ENCODE measurements at regions not wholly inside any gene's neighbourhood (a gene's known extent, or its start where the extent isn't known, plus 50 kb on each side); places are given as distances from the start of the nearest gene placed in this dataset.

DNA sequence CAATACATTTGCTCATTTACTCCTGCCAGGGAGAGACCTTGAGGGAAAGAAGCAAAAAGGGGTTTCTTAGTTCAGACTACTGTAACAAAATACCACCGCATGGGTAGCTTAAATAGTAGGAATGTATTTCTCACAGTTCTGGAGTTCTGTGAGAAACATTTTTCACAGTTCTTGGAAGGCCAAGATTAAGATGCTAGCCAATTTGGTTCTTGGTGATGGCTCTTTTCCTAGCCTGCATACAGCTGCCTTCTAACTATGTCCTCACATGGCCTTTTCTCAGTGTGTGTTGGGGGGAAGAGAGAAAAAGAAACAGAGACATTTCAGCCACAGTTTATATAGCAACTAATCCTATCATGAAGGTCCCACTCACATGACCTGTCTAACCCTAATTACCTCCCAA, 1644.7 kb upstream of the C9orf72 start:
- Mint-ChIP-seq H3K27me3 (ENCODE audit: insufficient read depth, low read depth) (peaks cover 30% of the 10 kb centered on the region), H3K9me3 (no peaks in the 10 kb centered on the region), H3K27ac (no peak overlapping the region), H3K4me1 (peaks cover 5% of the 10 kb centered on the region), H3K4me3 (no peak overlapping the region), H3K36me3 (no peaks in the 10 kb centered on the region)
- H3K4me2 ChIP-seq: no peak overlapping the region
- no peak overlapping the region for H3K9ac ChIP-seq
- H3K27ac ChIP-seq: no peak overlapping the region
- no peaks in the 10 kb centered on the region for H3K9me3 ChIP-seq (ENCODE audit: low read depth)
- H3K36me3 ChIP-seq: no peaks in the 10 kb centered on the region
- no peaks in the 10 kb centered on the region for H3K79me2 ChIP-seq (ENCODE audit: low read depth)
- H4K20me1 ChIP-seq (ENCODE audit: low read depth): no peaks in the 10 kb centered on the region
- H3K4me3 ChIP-seq: no peak overlapping the region
- H3K4me1 ChIP-seq: no peaks in the 10 kb centered on the region
- H2AFZ ChIP-seq (replicated peaks): no peak overlapping the region
- no peak for TF ChIP-seq EZH2phosphoT487 (IDR thresholded peaks at IDR 0.05)
- TF ChIP-seq, protein P1, sequence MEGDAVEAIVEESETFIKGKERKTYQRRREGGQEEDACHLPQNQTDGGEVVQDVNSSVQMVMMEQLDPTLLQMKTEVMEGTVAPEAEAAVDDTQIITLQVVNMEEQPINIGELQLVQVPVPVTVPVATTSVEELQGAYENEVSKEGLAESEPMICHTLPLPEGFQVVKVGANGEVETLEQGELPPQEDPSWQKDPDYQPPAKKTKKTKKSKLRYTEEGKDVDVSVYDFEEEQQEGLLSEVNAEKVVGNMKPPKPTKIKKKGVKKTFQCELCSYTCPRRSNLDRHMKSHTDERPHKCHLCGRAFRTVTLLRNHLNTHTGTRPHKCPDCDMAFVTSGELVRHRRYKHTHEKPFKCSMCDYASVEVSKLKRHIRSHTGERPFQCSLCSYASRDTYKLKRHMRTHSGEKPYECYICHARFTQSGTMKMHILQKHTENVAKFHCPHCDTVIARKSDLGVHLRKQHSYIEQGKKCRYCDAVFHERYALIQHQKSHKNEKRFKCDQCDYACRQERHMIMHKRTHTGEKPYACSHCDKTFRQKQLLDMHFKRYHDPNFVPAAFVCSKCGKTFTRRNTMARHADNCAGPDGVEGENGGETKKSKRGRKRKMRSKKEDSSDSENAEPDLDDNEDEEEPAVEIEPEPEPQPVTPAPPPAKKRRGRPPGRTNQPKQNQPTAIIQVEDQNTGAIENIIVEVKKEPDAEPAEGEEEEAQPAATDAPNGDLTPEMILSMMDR (IDR thresholded peaks at IDR 0.05): no peak
- no peak for TF ChIP-seq EZH2 (IDR thresholded peaks at IDR 0.05)
- peaks cover 44% of the 10 kb centered on the region for H3K27me3 ChIP-seq
- DNase-seq (ENCODE audit: low spot score): no peak
- peaks cover 19% of the 10 kb centered on the region for H3F3A ChIP-seq (ENCODE audit: low read depth)

DNA sequence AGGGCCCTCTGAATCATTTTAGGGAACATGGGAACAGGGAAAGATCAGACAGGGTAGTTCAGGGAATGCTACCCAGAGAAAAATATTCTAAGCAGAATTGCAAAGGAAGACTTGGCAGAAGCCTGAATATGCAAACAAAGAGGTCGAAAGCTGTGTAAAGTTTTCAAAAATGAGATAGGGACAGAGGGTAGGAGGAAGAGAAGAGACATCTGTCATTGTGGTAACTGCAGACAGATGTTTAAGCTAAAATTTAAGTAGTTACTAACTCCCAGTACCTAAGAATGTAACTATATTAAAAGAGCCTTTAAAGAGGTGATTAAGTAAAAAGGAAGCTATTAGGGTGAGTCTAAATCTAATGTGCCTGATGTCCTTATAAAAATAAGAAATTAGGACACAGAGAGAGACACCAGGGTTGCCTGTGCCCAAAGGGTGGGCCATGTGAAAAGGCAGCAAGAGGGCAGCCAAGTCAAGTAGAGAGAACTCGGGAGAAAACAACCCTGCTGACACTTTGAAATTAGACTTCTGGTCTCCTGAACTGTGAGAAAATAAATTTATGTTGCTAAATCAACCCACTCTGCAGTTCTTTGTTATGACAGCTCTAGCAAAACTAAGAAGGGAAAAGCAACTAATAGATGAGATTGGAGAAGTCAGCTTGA, 1647.4 kb upstream of the C9orf72 start:
- H3K4me3 Mint-ChIP-seq: no peak overlapping the region
- no peak overlapping the region for H3K9ac ChIP-seq
- H3K36me3 Mint-ChIP-seq: no peaks in the 10 kb centered on the region
- H3K27me3 ChIP-seq: peaks cover 20% of the 10 kb centered on the region
- H3K9me3 Mint-ChIP-seq: no peaks in the 10 kb centered on the region
- H3K27ac Mint-ChIP-seq: no peak overlapping the region
- H3K27ac ChIP-seq: no peak overlapping the region
- no peaks in the 10 kb centered on the region for H3K4me1 Mint-ChIP-seq
- TF ChIP-seq, protein P1 (IDR thresholded peaks at IDR 0.05): peak; percentile 8
- TF ChIP-seq EZH2 (IDR thresholded peaks at IDR 0.05): no peak
- no peak for TF ChIP-seq EZH2phosphoT487 (IDR thresholded peaks at IDR 0.05)
- H3K4me1 ChIP-seq: no peaks in the 10 kb centered on the region
- no peaks in the 10 kb centered on the region for H3K36me3 ChIP-seq
- DNase-seq (ENCODE audit: low spot score): no peak
- H3K9me3 ChIP-seq (ENCODE audit: low read depth): no peaks in the 10 kb centered on the region
- no peak overlapping the region for H3K4me2 ChIP-seq
- H3K79me2 ChIP-seq (ENCODE audit: low read depth): no peaks in the 10 kb centered on the region
- H3K4me3 ChIP-seq: no peak overlapping the region
- H2AFZ ChIP-seq (replicated peaks): no peak overlapping the region
- H3K27me3 Mint-ChIP-seq (ENCODE audit: insufficient read depth, low read depth): peaks cover 10% of the 10 kb centered on the region
- H3F3A ChIP-seq (ENCODE audit: low read depth): no peaks in the 10 kb centered on the region
- H4K20me1 ChIP-seq (ENCODE audit: low read depth): no peaks in the 10 kb centered on the region

GRCh38 chr9:29228558-29228957, 1655.3 kb upstream of the C9orf72 start:
- TF ChIP-seq EZH2 (IDR thresholded peaks at IDR 0.05) (no peak), EZH2phosphoT487 (IDR thresholded peaks at IDR 0.05) (no peak)
- TF ChIP-seq, protein P1 (IDR thresholded peaks at IDR 0.05): no peak
- no peak overlapping the region for H3K27ac ChIP-seq
- Mint-ChIP-seq H3K27ac (no peak overlapping the region), H3K9me3 (no peaks in the 10 kb centered on the region), H3K4me3 (no peak overlapping the region), H3K36me3 (no peaks in the 10 kb centered on the region), H3K4me1 (no peaks in the 10 kb centered on the region), H3K27me3 (ENCODE audit: insufficient read depth, low read depth) (no peaks in the 10 kb centered on the region)
- H3K9ac ChIP-seq: no peak overlapping the region
- no peak overlapping the region for H3K4me3 ChIP-seq
- no peaks in the 10 kb centered on the region for H4K20me1 ChIP-seq (ENCODE audit: low read depth)
- no peak overlapping the region for H2AFZ ChIP-seq (replicated peaks)
- no peaks in the 10 kb centered on the region for H3K27me3 ChIP-seq
- H3K4me1 ChIP-seq: no peaks in the 10 kb centered on the region
- H3K4me2 ChIP-seq: no peak overlapping the region
- no peaks in the 10 kb centered on the region for H3K36me3 ChIP-seq
- no peak for DNase-seq (ENCODE audit: low spot score)
- H3F3A ChIP-seq (ENCODE audit: low read depth): no peaks in the 10 kb centered on the region
- H3K9me3 ChIP-seq (ENCODE audit: low read depth): no peaks in the 10 kb centered on the region
- no peaks in the 10 kb centered on the region for H3K79me2 ChIP-seq (ENCODE audit: low read depth)

Measured in neural progenitor cell (in vitro differentiated cells).